Activated CD8-positive, alpha-beta memory T cell treated with anti-CD3 and anti-CD28 coated beads for 36 hours (primary cell): ENCODE measurements at regions not wholly inside any gene's neighbourhood (a gene's known extent, or its start where the extent isn't known, plus 50 kb on each side); places are given as distances from the start of the nearest gene placed in this dataset.
"Not testable (repeated sequence)": the region's sequence is repeated elsewhere in the genome, so short reads cannot be mapped to it uniquely, and the experiment has no call there.

Experiments
- CTCF ChIA-PET: fragments of 350-600 bp; sonication (Branson Sonifier 250); formaldehyde crosslinking; loops from one replicate; lab custom pipeline; 2021; ENCODE audit warnings: antibody characterized with exemption; lab: Charles Lee
- POLR2A ChIA-PET: fragments of 350-600 bp; sonication (Branson Sonifier 250); formaldehyde crosslinking; loops from one replicate; lab custom pipeline; 2021; ENCODE audit warnings: antibody characterized with exemption; lab: Charles Lee

DNA sequence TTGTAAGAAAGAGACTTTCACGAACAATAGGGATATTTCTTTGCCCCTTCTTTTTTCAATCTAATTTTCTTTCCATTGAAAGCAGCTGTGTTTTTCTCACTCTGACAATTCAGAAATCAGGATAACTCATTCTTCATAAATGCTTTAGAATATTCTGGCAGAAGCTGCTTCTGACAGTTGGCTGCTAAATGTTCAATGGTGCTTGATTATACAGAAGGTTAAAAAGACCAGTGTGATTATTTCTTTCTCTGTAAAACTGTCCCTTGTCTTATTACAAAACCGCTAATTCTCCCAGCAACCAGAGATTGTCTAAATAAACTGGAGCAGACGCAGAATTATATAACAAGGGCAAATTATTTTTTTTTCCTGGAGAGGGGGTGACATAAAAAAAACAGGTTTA lies 394.4 kb downstream of the SPRY2 start:
- POLR2A ChIA-PET, result no interaction called here
- CTCF ChIA-PET, result no interaction called here

DNA sequence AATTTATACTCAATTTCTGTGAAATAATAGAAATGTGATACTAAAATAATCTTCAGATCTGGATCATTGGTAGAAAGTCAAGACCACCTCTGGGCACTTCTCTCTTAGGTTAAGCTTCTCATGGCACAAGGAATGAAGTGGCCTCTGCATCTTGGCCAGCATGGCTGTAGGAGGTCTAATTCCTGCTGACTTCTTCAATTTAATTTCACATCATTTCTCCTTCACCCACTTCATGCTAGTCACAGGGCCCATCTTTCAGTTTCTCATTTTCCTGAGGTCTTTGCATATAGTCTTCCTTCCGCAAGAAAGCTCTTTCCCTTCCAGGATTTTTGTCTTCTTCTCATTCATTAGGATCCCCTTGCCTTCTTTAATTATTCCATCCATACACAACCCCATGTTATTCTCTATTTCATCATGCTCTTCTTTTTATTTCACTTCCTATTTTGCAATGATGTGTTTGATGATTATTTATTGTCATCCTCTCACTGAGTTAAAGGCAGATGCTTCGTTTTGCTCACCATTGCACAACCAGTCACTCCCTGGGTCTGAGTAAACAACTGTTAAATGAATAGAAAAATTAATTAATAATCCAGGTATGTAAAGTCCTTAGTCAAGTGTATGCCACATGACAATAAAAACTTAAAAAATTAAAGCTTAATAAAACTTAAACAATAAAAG lies 397.4 kb downstream of the SPRY2 start:
- CTCF ChIA-PET, result interaction anchor here (1.3 kb wide), 1 partner anchor 13 kb away, joined by 3 read pairs; no protein-coding TSS in a partner anchor
- POLR2A ChIA-PET, result no interaction called here

GRCh38 chr13:79941752-79942151 lies 399.2 kb downstream of the SPRY2 start:
- POLR2A ChIA-PET, result no interaction called here

DNA sequence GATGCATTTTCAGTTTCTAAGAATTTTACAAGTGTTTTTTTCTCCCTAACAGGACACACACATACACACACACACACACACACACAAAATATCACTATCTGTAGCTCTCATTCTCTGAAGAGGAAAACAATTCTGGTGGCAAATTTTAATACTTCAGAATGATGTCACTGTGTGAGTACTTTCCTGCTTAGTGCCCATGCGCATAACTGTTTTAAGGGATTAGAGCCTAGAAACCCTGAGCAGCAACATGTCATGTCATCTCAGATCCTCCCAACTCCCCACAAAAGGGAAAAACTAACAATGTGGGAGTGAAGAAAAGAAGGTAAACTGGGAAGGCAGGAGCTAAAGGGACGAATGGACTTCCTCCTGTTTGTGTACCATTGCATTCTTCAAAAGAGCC lies 401.2 kb downstream of the SPRY2 start:
- ChIA-PET CTCF (no interaction called here), POLR2A (no interaction called here)

More at GRCh38 chr13:79941752-79942151, 399.2 kb downstream of the SPRY2 start:
- CTCF ChIA-PET, result no interaction called here

DNA sequence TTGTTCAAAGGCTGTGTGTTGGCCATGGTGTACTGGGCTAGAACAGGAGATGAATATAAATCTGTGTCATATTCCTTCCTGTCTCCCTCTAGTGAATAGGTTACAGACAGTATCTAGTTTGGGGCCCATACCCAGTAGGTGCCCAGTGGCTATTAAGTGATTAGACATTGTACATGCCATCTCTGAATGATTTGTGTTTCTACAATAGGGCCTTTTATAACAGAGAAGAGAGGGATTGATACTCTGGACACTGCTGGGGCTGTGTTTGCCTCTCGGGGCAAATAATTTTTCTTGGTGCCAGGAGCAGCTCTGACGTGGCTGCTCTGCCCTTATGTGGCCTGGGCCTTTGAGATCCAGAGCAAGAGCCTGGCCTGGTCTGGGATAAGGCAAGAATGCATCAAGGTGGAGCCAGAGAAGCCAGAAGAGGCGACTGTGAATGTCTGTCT lies 403.1 kb downstream of the SPRY2 start:
- CTCF ChIA-PET, result no interaction called here
- POLR2A ChIA-PET, result no interaction called here

GRCh38 chr13:79937311-79937710 lies 403.6 kb downstream of the SPRY2 start:
- ChIA-PET CTCF (no interaction called here), POLR2A (no interaction called here)

GRCh38 chr13:79936368-79937136 lies 404.4 kb downstream of the SPRY2 start:
- ChIA-PET CTCF (no interaction called here), POLR2A (no interaction called here)

DNA sequence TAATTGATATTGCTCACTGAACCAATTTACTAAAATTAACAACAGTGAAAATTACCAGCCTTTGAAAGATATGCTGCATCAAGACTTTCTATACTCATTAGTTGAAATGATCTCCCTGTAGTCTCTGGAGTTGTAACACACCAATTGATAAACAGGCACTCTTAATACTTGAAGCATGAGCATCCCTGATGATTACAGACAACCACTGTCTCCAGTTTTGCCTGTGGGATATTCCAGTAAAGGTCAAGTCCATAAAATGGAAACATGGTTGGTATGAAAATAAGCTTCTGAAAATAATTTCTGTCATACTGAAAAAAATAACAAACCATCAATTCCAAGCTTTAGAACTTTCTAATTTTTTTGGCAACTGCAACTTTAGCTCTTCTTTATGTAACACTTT lies 405.8 kb downstream of the SPRY2 start:
- POLR2A ChIA-PET, result no interaction called here

GRCh38 chr13:79933389-79933788 lies 407.5 kb downstream of the SPRY2 start:
- CTCF ChIA-PET, result no interaction called here

More for the DNA sequence above, 405.8 kb downstream of the SPRY2 start:
- CTCF ChIA-PET, result no interaction called here

GRCh38 chr13:79932556-79932955 lies 408.4 kb downstream of the SPRY2 start:
- ChIA-PET POLR2A (no interaction called here), CTCF (no interaction called here)

More at GRCh38 chr13:79933389-79933788, 407.5 kb downstream of the SPRY2 start:
- POLR2A ChIA-PET, result no interaction called here

- POLR2A ChIA-PET, CTCF ChIA-PET: not testable (repeated sequence)
These were observed 416.9 kb downstream of the SPRY2 start for GRCh38 chr13:79923973-79924556.

DNA sequence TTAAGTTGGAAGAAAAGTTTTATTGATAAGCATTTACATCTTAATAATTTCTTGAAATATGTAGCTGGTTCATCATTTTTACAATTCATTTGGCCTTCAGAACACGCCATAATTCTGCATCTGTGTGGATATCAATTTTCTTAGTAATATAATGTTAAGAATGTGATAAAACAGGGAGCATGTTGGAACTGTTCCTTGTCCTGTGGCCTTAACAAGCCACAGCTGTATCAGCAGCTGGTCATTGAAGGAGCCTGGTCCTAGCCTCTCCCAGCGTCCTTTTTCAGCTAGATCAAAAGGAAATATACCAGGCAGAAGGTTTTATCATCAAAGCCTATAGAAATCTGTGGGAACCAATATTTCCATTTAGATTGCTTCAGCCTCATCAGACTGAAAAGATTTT lies 421.8 kb downstream of the SPRY2 start:
- ChIA-PET POLR2A (no interaction called here), CTCF (no interaction called here)

DNA sequence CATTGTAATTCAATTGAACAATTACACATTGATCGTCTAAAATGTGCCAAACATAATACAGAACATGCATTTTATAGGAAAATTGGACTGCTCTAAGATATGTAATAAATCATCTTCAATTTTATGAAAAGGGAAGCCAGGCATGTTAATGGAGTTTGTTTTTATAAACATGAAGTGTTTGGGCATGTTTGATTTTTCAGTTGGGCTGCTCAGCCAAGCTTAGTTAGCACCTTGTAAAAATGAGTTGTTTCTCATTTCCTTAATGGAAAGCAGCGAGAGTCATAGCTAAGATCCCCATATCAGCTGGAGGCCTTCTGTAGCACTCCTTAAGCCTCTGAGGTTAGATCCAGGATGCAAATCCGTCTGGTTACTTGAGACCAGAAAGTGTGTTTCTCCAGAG lies 422.3 kb downstream of the SPRY2 start:
- POLR2A ChIA-PET, result no interaction called here
- CTCF ChIA-PET, result no interaction called here

- CTCF ChIA-PET, result no interaction called here
- POLR2A ChIA-PET, result no interaction called here
These were observed 423.3 kb downstream of the SPRY2 start for GRCh38 chr13:79917628-79918027.

- CTCF ChIA-PET, result no interaction called here
- POLR2A ChIA-PET, result no interaction called here
These were observed 425.7 kb downstream of the SPRY2 start for GRCh38 chr13:79915114-79915811.

- CTCF ChIA-PET, result no interaction called here
- POLR2A ChIA-PET, result no interaction called here
These were observed 427.6 kb downstream of the SPRY2 start for GRCh38 chr13:79913141-79913827.

DNA sequence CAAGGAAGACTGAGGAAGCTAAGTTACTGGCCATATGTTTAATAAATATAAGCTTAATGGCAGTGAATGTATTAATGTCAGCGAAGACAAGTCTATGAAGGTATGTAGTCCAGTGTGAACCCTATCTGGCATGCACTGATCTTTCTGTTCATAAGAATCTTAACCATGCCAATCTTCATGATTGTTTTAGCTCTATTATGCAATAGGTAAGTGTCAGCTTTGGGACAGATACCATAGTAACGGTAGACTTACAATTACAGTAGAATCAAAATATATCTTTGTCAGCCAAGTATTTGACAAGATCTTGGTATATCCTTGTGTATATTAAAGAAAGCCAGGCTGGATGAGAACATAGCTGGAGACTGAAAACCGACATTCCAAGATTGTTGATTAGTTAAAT lies 428.5 kb downstream of the SPRY2 start:
- ChIA-PET CTCF (no interaction called here), POLR2A (no interaction called here)

DNA sequence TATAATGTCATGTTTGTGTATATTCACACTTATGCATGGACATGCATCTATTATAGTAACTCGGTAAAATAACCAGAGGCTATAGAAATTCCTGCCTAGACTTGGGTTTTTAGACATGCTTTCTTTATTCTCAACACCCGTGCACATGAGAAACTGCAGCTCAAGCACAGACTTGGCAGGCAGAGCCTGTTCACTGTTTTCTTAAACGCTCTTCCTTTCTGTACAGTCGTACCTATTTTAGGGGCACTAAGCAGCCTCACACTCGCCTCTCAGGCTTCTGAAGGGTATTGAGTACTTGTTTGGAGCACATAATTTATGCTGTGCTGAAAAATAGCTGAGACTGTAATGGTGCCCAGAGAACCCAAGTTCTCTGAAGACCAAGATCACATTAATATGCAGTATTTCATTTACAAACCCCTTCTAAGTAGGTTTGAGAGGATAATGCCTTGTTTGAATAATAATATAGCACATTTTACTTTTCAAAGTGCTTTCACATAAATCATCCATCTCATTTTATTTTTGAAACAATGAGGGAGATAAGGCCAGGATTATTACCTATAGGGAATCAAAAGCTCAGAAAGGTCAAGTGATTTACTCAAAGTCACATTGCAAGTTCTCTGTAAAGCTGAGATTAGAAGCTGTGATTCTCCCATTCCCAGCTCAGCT lies 429.9 kb downstream of the SPRY2 start:
- ChIA-PET POLR2A (no interaction called here), CTCF (no interaction called here)

- ChIA-PET POLR2A (no interaction called here), CTCF (no interaction called here)
These were observed 428.7 kb downstream of the NDFIP2 start for GRCh38 chr13:79909644-79910043.
